GM12801 (cell line): ENCODE measurements at regions not wholly inside any gene's neighbourhood (a gene's known extent, or its start where the extent isn't known, plus 50 kb on each side); places are given as distances from the start of the nearest gene placed in this dataset.

Source experiments
- CTCF ChIP-seq: IDR thresholded peaks from one replicate; pipeline ENCODE4 v1.5.1; 2011; ENCODE audit warnings: control low read depth; ENCODE audit not compliant: insufficient read length; ENCODE audit errors: extremely low read depth

GRCh38 chr5:166293892-166294291 is 1997.6 kb upstream of the WWC1 start:
- TF ChIP-seq CTCF = no peak

- TF ChIP-seq CTCF = no peak
Observed at GRCh38 chr5:166302166-166302565, 1989.3 kb upstream of the WWC1 start.

- no peak for TF ChIP-seq CTCF
Observed at GRCh38 chr5:166317425-166317824, 1974.0 kb upstream of the WWC1 start.

GRCh38 chr5:166320920-166321480 is 1970.4 kb upstream of the WWC1 start:
- no peak for TF ChIP-seq CTCF

GRCh38 chr5:166324372-166324771 is 1967.1 kb upstream of the WWC1 start:
- TF ChIP-seq CTCF = no peak

- TF ChIP-seq CTCF = no peak
Observed at GRCh38 chr5:166329149-166329800, 1962.2 kb upstream of the WWC1 start.

GRCh38 chr5:166330036-166330435 is 1961.4 kb upstream of the WWC1 start:
- no peak for TF ChIP-seq CTCF
